HL-60/S4 (cell line): ENCODE measurements at regions not wholly inside any gene's neighbourhood (a gene's known extent, or its start where the extent isn't known, plus 50 kb on each side); places are given as distances from the start of the nearest gene placed in this dataset.

ENCODE experiments used
- in situ Hi-C: fragments of 300-500 bp; cut with MboI; formaldehyde crosslinking; loops from 2 replicates; pipeline ENCODE4 v1.14.3; 2022; ENCODE audit warnings: low sequenced_read_pairs

DNA sequence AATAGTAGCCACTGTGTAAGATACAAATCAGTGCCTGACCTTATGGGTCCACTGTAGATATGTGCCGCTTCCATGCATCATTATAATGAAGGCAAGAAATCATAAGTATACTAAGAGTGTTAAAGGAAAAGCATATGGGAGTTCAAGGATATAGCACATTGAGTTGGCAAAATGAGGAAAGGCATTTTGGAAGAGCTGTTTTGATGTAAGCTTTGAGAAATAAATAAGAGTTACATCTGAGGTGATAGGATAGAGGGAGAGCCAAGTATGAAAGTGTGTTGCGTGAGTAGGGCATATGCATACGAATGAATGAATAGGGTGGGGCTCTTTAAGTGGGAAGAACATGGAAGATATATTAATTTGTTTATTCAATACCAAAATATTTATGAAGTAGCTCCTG lies 101.0 kb upstream of the DMAC1 start:
- in situ Hi-C loops, result no loop called here

DNA sequence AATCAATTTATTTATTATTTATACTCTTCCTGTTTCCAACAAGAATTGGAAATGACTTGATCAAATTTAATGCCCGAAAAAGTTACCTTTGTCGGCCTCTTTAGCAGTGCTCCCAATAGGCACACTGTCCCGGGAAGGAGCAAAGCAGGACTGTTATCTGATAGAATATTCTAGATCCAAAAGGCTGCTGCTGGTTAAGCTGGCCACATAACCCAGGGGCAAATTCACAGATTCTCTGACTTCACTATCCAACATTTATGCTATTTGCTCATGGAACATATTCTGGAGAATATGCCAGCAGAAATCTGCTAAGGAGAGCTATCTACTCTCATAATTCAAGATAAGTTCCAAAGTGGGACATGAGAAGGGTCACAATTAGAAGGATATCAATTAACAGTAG lies 100.2 kb upstream of the DMAC1 start:
- in situ Hi-C loops, result loop anchor here (25.0 kb wide), 1 partner anchor 88 kb away; no protein-coding TSS in a partner anchor

DNA sequence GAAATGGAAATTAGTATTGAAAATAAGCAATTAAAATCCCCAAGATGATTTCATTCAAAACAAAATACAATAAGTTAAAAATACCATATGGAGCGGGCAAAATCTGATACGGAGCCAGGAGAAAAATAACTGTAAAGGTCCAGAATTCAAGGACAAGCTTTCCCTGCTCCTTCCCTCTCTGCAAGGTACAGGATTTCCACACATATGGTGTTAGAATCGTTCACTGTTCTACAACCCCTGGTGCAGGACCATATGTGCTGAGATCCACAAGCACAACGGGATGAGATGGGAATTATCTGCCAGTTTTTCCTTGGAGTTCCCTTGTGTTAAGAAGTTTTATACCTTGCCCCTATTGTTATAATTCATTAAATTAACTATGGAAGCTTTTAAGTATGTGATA lies 94.7 kb upstream of the DMAC1 start:
- in situ Hi-C loops, result loop anchor here (25.0 kb wide), 1 partner anchor 93 kb away; no protein-coding TSS in a partner anchor

DNA sequence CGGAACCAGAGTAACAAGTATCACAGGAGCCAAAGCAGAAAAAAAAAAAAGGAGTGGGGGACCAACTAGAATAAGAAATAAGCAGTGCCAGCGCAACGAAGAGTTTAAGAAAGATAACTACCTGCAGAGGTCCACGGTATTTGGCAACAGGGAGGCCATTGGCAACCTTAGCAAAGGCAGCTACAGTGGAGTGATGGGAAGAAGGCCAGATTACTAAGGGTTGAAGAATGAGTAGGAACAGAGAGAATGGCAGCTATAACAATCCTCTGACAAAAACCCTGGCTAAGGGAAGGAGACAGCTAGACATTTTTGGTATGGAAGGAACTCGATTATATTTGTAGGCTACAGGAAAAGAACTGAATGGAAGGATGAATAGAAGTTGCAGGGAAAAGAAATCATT lies 93.4 kb upstream of the DMAC1 start:
- in situ Hi-C loops, result loop anchor here (25.0 kb wide), 1 partner anchor 94 kb away; no protein-coding TSS in a partner anchor

DNA sequence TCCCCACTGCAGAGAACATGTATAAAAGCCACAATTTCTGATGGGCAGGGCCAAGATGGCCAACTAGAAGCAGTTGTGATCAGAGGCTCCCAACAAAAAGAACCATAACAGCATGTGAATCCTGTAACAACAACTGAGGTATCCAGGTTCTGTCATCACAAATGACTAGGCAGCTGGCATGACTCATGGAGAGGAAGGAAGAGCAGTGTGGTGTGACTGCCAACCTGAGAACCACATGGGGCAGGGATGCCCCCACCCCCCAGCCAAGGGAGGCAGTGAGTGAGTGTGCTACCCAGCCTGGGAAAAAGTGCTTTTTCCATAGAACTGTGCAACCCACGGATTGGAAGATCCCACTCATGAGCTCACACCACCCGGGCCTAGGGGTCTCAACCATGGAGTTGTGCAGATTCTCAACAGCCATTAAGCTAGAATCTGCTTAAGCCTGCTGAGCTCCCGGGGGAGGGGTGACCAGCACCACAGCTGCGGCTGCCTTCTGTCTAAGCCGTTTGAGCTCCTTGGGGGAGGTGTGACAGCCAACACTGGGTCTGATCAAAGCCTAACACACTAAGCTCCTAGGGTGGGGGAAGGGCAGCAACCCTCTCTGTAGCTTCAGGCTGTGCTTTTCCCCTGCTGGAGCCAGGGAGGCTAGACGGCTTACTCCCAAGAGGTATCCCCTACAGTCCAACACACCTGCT lies 80.1 kb upstream of the DMAC1 start:
- in situ Hi-C loops, result loop anchor here (25.0 kb wide), 1 partner anchor 108 kb away; no protein-coding TSS in a partner anchor

DNA sequence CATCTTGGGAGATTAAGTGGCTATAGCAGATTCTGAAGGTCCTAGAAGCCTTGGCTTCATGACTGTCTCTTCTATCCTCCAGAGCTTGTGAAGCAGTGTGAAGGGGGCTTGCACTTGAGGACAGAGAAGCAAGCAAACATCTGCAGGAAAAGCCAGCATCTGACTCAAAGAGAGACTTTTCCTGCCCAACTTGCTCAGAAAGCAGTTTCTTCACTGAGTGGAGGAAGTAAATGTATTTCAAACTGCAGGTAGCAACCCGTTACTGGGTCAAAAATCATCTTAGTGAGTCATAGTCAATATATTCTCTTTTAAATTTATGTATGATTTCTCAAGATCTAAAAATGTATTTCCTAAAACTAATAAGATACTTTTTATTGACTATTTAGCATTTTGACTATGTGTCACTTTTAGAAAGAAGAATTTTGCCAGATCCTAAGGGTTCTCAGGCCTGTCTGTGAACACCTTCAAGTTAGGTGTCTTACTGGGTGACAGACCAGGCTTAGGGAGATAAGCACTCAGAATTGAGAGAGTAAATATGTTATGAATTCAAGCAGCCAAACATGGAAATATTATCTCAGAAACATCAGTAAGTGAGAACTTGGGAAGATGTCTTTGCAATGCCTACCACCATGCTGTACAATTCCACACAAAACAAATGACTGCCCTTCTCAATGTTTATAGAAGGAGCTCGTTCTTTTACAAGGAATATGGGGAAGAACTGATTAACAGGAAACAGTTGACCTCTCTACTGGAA lies 72.6 kb upstream of the DMAC1 start:
- in situ Hi-C loops, result no loop called here

DNA sequence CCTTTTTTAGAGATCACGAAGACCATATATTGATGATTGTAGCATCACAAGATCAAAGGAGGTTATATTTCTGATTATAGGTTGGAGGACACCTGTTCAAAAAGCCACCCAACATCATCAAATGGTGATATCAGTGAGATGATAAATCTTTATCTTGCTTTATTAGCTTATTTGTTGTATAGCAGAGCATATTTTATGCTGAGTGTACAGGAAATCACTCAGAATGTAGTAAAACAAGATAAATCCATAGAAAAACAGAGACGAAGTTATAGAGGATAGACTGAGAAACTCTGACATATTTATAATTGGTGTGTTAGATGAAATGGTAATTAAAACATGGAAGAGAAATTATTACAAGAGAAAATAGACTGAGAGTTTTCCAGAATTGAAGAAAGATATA lies 69.8 kb upstream of the DMAC1 start:
- in situ Hi-C loops, result no loop called here

DNA sequence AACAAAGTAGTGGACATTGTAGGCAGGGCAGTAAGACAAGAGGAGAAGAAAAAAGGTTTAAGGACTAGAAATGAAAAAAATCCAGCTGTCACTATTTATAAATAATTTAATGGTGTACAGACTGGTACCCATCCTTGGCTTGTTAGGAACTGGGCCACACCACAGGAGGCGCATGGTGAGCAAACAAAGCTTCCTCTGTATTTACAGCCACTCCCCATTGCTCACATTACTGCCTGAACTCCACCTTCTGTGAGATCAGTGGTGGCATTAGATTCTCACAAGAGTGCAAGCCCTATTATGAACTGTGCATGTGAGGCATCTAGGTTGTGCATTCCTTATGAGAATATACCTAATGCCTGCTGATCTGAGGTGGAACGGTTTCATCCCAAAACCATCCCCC lies 62.6 kb upstream of the DMAC1 start:
- in situ Hi-C loops, result no loop called here

DNA sequence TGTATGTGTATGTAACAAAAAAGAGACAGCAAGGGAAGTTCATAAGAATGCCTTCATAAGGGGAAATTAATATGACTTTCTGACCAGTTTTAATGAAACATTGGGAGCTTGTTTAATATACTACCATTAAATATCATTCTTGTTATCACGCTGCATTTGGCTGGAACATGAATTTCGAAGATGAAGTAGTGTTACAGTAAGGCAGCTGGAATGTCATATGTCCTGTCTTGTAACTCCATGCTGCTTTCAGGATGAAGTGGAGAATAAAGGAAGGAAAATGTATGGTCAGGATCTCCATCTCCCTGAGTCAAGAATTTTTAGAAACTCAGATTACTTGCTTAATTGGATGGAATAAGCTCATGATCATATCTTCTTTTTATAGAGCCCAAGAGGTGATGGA lies 61.5 kb upstream of the DMAC1 start:
- in situ Hi-C loops, result no loop called here

DNA sequence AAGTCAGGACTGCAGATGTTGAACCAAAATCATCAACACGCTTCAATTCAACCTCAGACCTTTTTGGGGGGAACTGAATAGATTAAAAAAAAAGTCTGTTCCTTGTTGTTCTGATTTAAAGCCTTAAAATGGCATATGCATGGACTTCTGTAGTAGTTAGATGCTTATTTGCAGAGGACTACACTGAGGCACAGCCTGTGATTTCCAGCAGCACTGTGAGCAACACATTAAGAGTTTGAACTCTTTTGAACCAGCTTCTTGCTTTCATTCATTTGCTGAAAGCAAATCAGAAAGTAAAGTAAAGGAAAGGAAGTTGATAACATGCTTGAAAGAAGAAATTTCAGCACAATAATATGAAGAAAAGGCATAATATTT lies 60.7 kb upstream of the DMAC1 start:
- in situ Hi-C loops, result no loop called here

DNA sequence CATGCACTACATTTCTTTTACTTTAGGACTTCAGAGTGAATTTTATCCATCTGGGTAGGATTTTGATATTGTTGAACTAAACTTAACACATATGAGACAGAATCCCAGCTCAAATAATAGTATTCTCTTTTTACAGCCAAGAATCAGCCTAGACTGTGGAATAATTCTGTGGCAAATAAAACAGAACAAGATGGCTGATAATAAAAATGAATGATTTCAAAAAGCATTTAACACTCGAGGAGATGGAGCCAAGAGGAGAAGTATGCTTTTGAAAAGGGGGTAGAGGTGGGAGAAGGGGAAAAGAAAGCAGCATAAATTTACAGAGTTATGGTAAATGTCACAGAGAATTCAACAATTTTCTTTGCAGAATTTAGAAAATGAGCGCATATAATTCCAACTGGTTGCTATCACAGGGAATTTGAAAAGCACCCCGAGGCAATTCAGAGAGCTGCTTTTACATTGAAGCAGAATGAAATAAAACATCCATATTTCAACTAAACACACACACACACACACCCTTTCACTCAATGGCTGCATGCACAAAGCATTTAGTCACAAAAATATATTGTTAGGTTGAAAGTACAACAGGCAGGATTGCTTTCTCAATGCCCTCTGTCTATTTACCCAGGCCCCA lies 60.2 kb upstream of the DMAC1 start:
- in situ Hi-C loops, result no loop called here

DNA sequence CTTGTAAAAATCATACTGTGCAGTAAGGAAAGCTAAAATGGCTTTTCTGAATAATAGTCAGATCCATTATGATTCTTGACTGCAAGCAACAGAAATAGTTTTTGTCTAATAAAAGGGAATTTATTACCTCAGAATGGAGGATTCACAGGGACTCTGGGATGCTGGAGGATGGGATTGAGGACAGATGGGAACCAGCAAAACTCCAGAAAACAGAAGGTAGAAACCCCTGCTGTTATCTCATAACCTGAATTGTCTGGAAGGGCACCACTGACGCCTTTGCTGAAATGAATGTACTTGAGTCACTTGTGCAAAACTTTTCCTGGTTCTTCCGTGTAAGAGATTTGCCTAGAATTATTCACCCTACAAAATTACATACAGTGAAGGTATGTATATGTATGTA lies 58.6 kb upstream of the DMAC1 start:
- in situ Hi-C loops, result no loop called here

DNA sequence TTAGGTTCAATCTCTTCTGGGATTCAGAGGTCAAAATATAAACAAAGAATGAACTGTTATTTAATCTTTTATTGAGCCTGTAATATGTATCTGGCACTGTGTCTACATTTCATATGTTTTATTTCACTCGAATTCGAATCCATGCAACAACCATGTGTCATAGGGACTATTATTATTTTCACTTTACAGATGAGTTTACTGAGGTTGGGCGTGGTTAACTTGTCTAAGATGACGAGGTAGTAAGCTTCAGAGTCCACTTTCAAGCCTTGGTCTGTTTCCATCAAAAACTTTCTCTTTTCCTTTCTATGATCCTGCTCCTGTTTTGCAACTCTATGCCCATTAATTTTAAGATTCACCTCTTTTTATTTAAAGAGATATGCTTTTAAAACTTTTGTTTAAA lies 55.2 kb upstream of the DMAC1 start:
- in situ Hi-C loops, result no loop called here
